ENCODE measurements at regions not wholly inside any gene's neighbourhood (a gene's known extent, or its start where the extent isn't known, plus 50 kb on each side); places are given as distances from the start of the nearest gene placed in this dataset.

DNA sequence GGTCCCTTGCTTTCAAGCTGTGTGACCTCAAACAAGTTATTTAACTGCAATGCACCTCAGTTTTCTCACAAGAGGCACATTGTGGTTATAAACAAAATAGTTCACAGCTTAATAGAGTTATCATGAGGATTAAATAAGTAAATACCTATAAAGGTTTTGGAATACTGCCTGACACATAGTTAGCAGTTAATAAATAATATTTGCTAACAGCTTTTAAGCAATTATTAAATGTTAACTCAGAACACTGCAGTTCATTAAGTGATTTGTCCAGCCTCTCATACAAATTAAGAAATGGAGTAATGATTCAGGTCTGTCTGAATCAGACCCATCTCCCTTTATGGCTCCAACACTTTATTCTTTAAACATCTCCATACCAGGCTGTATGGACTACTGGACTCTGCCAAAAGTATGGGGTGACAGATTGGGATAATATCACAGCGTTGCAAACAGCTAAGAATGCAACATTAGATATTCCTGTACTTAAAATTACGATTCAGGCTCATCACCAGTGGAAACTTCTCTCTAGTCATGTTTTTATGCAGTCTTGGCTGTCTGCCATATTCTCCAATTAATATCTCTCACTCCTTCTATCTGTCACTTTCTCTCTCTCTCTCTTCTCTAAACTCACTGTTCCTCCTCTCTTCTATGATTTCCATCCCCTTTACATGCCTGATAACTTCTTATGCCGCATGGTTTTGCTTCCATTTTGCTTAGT lies 370.6 kb upstream of the UBE2E3 start:
- H3K9me3 ChIP-seq, result no peaks in the 10 kb centered on the region
- H3K36me3 ChIP-seq, result no peaks in the 10 kb centered on the region
- no peaks in the 10 kb centered on the region for H3K4me1 ChIP-seq (replicated peaks)
- TF ChIP-seq POLR2AphosphoS5 (IDR thresholded peaks at IDR 0.05), result no peak
- TF ChIP-seq CTCF (IDR thresholded peaks at IDR 0.05), result no peak
- no peak for TF ChIP-seq POLR2A (IDR thresholded peaks at IDR 0.05)
- 66% methylated on average over 3 of the region's 3 CpGs for WGBS
- H3K27ac ChIP-seq, result no peak overlapping the region
- DNase-seq (ENCODE audit: low spot score), result no peak
- no peaks in the 10 kb centered on the region for H3K27me3 ChIP-seq (replicated peaks; ENCODE audit: insufficient read depth)
- intact Hi-C loops (cut with DNase I), result no loop called here
- H3K4me3 ChIP-seq, result no peak overlapping the region

- Histone ChIP-seq H3K36me3 (no peaks in the 10 kb centered on the region), H3K4me1 (replicated peaks) (no peaks in the 10 kb centered on the region), H3K9me3 (no peaks in the 10 kb centered on the region), H3K4me3 (no peak overlapping the region), H3K27me3 (replicated peaks; ENCODE audit: insufficient read depth) (no peaks in the 10 kb centered on the region), H3K27ac (no peak overlapping the region)
- no peak for TF ChIP-seq POLR2A (IDR thresholded peaks at IDR 0.05)
- WGBS, result 53% methylated on average over 4 of the region's 4 CpGs
- intact Hi-C loops (cut with DNase I), result no loop called here
- no peak for DNase-seq (ENCODE audit: low spot score)
These were observed 372.8 kb upstream of the UBE2E3 start for GRCh38 chr2:180607514-180608049.

GRCh38 chr2:180604077-180604476 lies 376.3 kb upstream of the UBE2E3 start:
- intact Hi-C loops (cut with DNase I), result no loop called here
- no peak overlapping the region for H3K4me3 ChIP-seq
- 53% methylated on average over 4 of the region's 4 CpGs for WGBS
- TF ChIP-seq CTCF (IDR thresholded peaks at IDR 0.05) (no peak), POLR2A (IDR thresholded peaks at IDR 0.05) (no peak)
- H3K36me3 ChIP-seq, result no peaks in the 10 kb centered on the region
- H3K27me3 ChIP-seq (replicated peaks; ENCODE audit: insufficient read depth), result no peaks in the 10 kb centered on the region
- H3K9me3 ChIP-seq, result no peaks in the 10 kb centered on the region
- no peaks in the 10 kb centered on the region for H3K4me1 ChIP-seq (replicated peaks)
- no peak overlapping the region for H3K27ac ChIP-seq
- no peak for DNase-seq (ENCODE audit: low spot score)

DNA sequence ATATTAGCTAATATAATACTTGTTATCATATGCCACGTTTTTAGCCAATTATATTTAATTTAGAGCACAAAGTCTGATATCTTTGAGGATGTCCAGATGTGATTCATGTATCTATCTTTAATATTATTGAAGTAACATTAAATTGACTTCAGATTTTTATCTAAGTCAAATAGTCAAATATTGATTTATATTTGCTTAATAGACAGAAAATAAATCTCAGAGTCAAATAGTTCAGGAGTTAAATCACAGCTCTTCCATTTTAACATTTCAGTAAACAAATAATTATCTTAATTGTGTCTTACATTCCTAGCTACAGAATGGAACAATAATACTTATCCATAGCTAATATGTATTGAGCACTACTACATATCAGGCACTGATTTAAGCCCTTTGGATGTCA lies 379.4 kb upstream of the UBE2E3 start:
- Histone ChIP-seq H3K4me3 (no peak overlapping the region), H3K9me3 (no peaks in the 10 kb centered on the region), H3K36me3 (no peaks in the 10 kb centered on the region), H3K27ac (no peak overlapping the region), H3K27me3 (replicated peaks; ENCODE audit: insufficient read depth) (no peaks in the 10 kb centered on the region), H3K4me1 (replicated peaks) (no peaks in the 10 kb centered on the region)
- 55% methylated on average over 1 of the region's 1 CpG for WGBS
- no peak for TF ChIP-seq CTCF (IDR thresholded peaks at IDR 0.05)
- TF ChIP-seq POLR2AphosphoS5 (IDR thresholded peaks at IDR 0.05), result no peak
- TF ChIP-seq POLR2A (IDR thresholded peaks at IDR 0.05), result no peak
- DNase-seq (ENCODE audit: low spot score), result no peak
- intact Hi-C loops (cut with DNase I), result no loop called here

GRCh38 chr2:180599804-180600203 lies 380.6 kb upstream of the UBE2E3 start:
- whole genome bisulfite sequencing, result 42% methylated on average over 4 of the region's 4 CpGs
- H3K4me1 ChIP-seq (replicated peaks), result no peaks in the 10 kb centered on the region
- H3K36me3 ChIP-seq, result no peaks in the 10 kb centered on the region
- no peak overlapping the region for H3K4me3 ChIP-seq
- intact Hi-C loops (cut with DNase I), result no loop called here
- H3K27ac ChIP-seq, result no peak overlapping the region
- no peaks in the 10 kb centered on the region for H3K9me3 ChIP-seq
- no peaks in the 10 kb centered on the region for H3K27me3 ChIP-seq (replicated peaks; ENCODE audit: insufficient read depth)
- TF ChIP-seq CTCF (IDR thresholded peaks at IDR 0.05) (no peak), POLR2AphosphoS5 (IDR thresholded peaks at IDR 0.05) (no peak)
- DNase-seq (ENCODE audit: low spot score), result no peak
